ENCODE measurements at regions not wholly inside any gene's neighbourhood (a gene's known extent, or its start where the extent isn't known, plus 50 kb on each side); places are given as distances from the start of the nearest gene placed in this dataset.

GRCh38 chr1:29585656-29586055 is 349.3 kb downstream of the PTPRU start:
- no peaks in the 10 kb centered on the region for H3K36me3 ChIP-seq (ENCODE audit: control insufficient read depth in 2 of 2, extremely low read depth in 1 of 2, insufficient read depth in 2 of 2, low read length in 2 of 2)
- no peak for TF ChIP-seq EZH2 (IDR thresholded peaks at IDR 0.05; ENCODE audit: low read length)
- TF ChIP-seq CTCF (optimal IDR thresholded peaks at IDR 0.05 in 1 of 3, IDR thresholded peaks at IDR 0.05 in 1 of 3, conservative IDR thresholded peaks at IDR 0.05 in 1 of 3; ENCODE audit: extremely low read depth in 1 of 3, insufficient read depth in 2 of 3, low read length in 3 of 3) = no peak
- H3K9me3 ChIP-seq (ENCODE audit: control insufficient read depth, low read depth, low read length) = no peaks in the 10 kb centered on the region
- FAIRE-seq (no peak), DNase-seq (ENCODE audit: low read depth, low spot score) (no peak)
- H4K20me1 ChIP-seq (ENCODE audit: control insufficient read depth, extremely low read depth, insufficient read depth, low read length) = no peaks in the 10 kb centered on the region
- no peaks in the 10 kb centered on the region for H3K79me2 ChIP-seq (ENCODE audit: control insufficient read depth, insufficient read depth, low read length)
- H3K9me1 ChIP-seq (ENCODE audit: control insufficient read depth, extremely low read depth, insufficient read depth, low read length) = no peaks in the 10 kb centered on the region
- no peak overlapping the region for H2AFZ ChIP-seq (ENCODE audit: control insufficient read depth, low read length)
- H3K4me1 ChIP-seq (ENCODE audit: control insufficient read depth, extremely low read depth, insufficient read depth, low read length) = peaks cover 43% of the 10 kb centered on the region
- no peak overlapping the region for H3K4me2 ChIP-seq (ENCODE audit: control insufficient read depth, extremely low read depth, insufficient read depth, low read depth, low read length)
- H3K27me3 ChIP-seq (ENCODE audit: control insufficient read depth, extremely low read depth, insufficient read depth, low read length) = no peaks in the 10 kb centered on the region
- dilution Hi-C loops (cut with MboI; ENCODE audit: extremely low pct_ligation_motif_present, low sequenced_read_pairs) = no loop called here
- H3K4me3 ChIP-seq (ENCODE audit: control insufficient read depth in 2 of 3, extremely low read depth in 1 of 3, insufficient read depth in 2 of 3, low read depth in 1 of 3, low read length in 3 of 3) = no peak overlapping the region
- no peak overlapping the region for H3K9ac ChIP-seq (ENCODE audit: control insufficient read depth, extremely low read depth, insufficient read depth, low read length)
- H3K27ac ChIP-seq (ENCODE audit: control insufficient read depth, insufficient read depth, low read length) = no peak overlapping the region

GRCh38 chr1:29585201-29585600 is 348.9 kb downstream of the PTPRU start:
- Histone ChIP-seq H3K9me1 (ENCODE audit: control insufficient read depth, extremely low read depth, insufficient read depth, low read length) (no peaks in the 10 kb centered on the region), H3K9ac (ENCODE audit: control insufficient read depth, extremely low read depth, insufficient read depth, low read length) (no peak overlapping the region), H3K79me2 (ENCODE audit: control insufficient read depth, insufficient read depth, low read length) (no peaks in the 10 kb centered on the region), H2AFZ (ENCODE audit: control insufficient read depth, low read length) (no peak overlapping the region), H4K20me1 (ENCODE audit: control insufficient read depth, extremely low read depth, insufficient read depth, low read length) (no peaks in the 10 kb centered on the region), H3K9me3 (ENCODE audit: control insufficient read depth, low read depth, low read length) (no peaks in the 10 kb centered on the region), H3K27ac (ENCODE audit: control insufficient read depth, insufficient read depth, low read length) (no peak overlapping the region), H3K4me2 (ENCODE audit: control insufficient read depth, extremely low read depth, insufficient read depth, low read depth, low read length) (no peak overlapping the region), H3K4me3 (ENCODE audit: control insufficient read depth in 2 of 3, extremely low read depth in 1 of 3, insufficient read depth in 2 of 3, low read depth in 1 of 3, low read length in 3 of 3) (no peak overlapping the region), H3K36me3 (ENCODE audit: control insufficient read depth in 2 of 2, extremely low read depth in 1 of 2, insufficient read depth in 2 of 2, low read length in 2 of 2) (no peaks in the 10 kb centered on the region), H3K4me1 (ENCODE audit: control insufficient read depth, extremely low read depth, insufficient read depth, low read length) (peaks cover 44% of the 10 kb centered on the region), H3K27me3 (ENCODE audit: control insufficient read depth, extremely low read depth, insufficient read depth, low read length) (no peaks in the 10 kb centered on the region)
- FAIRE-seq = no peak
- no peak for DNase-seq (ENCODE audit: low read depth, low spot score)
- TF ChIP-seq CTCF (optimal IDR thresholded peaks at IDR 0.05 in 1 of 3, IDR thresholded peaks at IDR 0.05 in 1 of 3, conservative IDR thresholded peaks at IDR 0.05 in 1 of 3; ENCODE audit: extremely low read depth in 1 of 3, insufficient read depth in 2 of 3, low read length in 3 of 3) = no peak
- no peak for TF ChIP-seq EZH2 (IDR thresholded peaks at IDR 0.05; ENCODE audit: low read length)
- dilution Hi-C loops (cut with MboI; ENCODE audit: extremely low pct_ligation_motif_present, low sequenced_read_pairs) = no loop called here

Measured in keratinocyte (primary cell).